ENCODE measurements at regions not wholly inside any gene's neighbourhood (a gene's known extent, or its start where the extent isn't known, plus 50 kb on each side); places are given as distances from the start of the nearest gene placed in this dataset.

DNA sequence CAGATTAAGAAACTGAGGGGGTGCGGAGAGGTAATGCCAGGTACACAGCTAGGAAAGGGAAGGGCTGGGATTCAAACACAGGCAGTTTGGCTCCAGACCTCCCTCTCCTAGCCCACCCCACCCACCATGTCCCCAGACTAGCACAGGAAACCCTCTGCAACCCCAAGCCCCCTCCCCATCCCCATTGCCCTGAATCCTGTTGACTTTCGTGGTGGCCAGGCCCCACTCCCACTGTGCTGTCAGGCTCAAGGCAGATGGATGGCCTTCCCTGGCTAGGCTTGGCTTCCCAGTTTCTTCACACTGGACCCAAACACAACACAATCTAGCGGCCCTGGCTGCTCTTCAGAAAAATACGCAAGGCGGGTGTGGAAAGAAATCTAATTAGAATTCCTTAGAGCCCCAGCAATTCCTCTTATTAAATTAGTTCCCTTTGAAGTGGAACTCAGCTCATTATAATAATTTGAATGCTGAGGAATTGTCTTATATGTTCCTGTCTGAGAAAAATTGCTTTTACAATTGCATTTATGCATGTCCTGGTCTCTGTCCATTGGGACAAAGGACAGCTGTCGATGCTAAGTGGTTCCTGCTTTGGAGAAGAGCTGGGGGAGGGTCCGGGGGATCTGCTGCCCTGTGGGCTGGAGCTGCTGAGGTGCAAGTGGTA lies 97.4 kb downstream of the SYF2 start:
- intact Hi-C loops (cut with micrococcal nuclease): no loop called here
- Histone ChIP-seq H3K9ac (ENCODE audit: insufficient read depth, low read length, poor library complexity, severe bottlenecking) (no peak overlapping the region), H3K9me3 (replicated peaks in 1 of 2; ENCODE audit: control insufficient read depth in 1 of 2, insufficient read depth in 1 of 2, low read length in 2 of 2) (no peaks in the 10 kb centered on the region), H3K27ac (ENCODE audit: low read depth in 1 of 2, low read length in 2 of 2) (no peak overlapping the region), H3K4me2 (replicated peaks; ENCODE audit: extremely low read depth, low read length, poor library complexity, severe bottlenecking) (no peak overlapping the region), H3K36me3 (replicated peaks in 1 of 2; ENCODE audit: control insufficient read depth in 1 of 2, insufficient read depth in 2 of 2, low read length in 2 of 2) (no peaks in the 10 kb centered on the region), H2AFZ (ENCODE audit: insufficient read depth, low read depth, low read length, poor library complexity, severe bottlenecking) (no peak overlapping the region), H3K4me1 (ENCODE audit: control insufficient read depth in 1 of 2, insufficient read depth in 2 of 2, low read length in 2 of 2) (peaks cover 12 to 21% of the 10 kb centered on the region in 2 donors), H4K20me1 (ENCODE audit: insufficient read depth, low read length) (no peaks in the 10 kb centered on the region), H3K4me3 (replicated peaks in 1 of 3; ENCODE audit: low read depth in 2 of 3, low read length in 3 of 3) (no peak overlapping the region), H3K27me3 (ENCODE audit: control insufficient read depth in 2 of 2, insufficient read depth in 2 of 2, low read length in 2 of 2) (no peaks in the 10 kb centered on the region), H3K79me2 (ENCODE audit: insufficient read depth, low read length) (no peaks in the 10 kb centered on the region)
- H3K36me3 Mint-ChIP-seq: no peaks in the 10 kb centered on the region
- peaks cover 20% of the 10 kb centered on the region for H3K4me1 Mint-ChIP-seq
- no peak overlapping the region for H3K4me3 Mint-ChIP-seq
- no peak overlapping the region for H3K27ac Mint-ChIP-seq
- H3K27me3 Mint-ChIP-seq (ENCODE audit: low read depth in 3 of 3): peaks cover 0 to 6% (median 2%) of the 10 kb centered on the region in 3 donors
- WGBS (ENCODE audit: insufficient coverage): 95% methylated on average over 3 of the region's 7 CpGs
- TF ChIP-seq, protein P1, sequence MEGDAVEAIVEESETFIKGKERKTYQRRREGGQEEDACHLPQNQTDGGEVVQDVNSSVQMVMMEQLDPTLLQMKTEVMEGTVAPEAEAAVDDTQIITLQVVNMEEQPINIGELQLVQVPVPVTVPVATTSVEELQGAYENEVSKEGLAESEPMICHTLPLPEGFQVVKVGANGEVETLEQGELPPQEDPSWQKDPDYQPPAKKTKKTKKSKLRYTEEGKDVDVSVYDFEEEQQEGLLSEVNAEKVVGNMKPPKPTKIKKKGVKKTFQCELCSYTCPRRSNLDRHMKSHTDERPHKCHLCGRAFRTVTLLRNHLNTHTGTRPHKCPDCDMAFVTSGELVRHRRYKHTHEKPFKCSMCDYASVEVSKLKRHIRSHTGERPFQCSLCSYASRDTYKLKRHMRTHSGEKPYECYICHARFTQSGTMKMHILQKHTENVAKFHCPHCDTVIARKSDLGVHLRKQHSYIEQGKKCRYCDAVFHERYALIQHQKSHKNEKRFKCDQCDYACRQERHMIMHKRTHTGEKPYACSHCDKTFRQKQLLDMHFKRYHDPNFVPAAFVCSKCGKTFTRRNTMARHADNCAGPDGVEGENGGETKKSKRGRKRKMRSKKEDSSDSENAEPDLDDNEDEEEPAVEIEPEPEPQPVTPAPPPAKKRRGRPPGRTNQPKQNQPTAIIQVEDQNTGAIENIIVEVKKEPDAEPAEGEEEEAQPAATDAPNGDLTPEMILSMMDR (IDR thresholded peaks at IDR 0.05): no peak
- no peak for DNase-seq
- H3K9me3 Mint-ChIP-seq: peaks cover 0 to 1% (median 0%) of the 10 kb centered on the region in 7 donors

DNA sequence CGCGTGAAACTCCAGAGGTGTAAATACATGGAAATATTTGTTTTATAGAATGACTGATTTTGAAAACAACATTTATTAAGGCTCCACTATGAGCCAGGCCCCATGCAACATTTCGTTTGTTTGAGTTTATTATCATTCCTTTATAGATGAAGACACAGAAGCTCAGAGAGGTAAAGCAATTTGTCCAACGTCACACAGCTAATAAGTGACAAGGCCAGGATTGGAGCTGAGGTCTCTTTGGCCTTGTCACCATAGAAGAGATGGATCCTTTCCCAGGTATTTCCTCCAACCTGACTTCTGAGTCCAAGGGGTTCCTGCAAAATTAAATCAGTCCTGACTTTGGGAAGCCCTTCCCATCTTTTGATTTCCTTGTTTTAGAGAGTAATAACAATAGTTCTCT lies 98.0 kb downstream of the SYF2 start:
- H3K27me3 ChIP-seq (ENCODE audit: control insufficient read depth in 2 of 2, insufficient read depth in 2 of 2, low read length in 2 of 2): no peaks in the 10 kb centered on the region
- H3K36me3 ChIP-seq (replicated peaks in 1 of 2; ENCODE audit: control insufficient read depth in 1 of 2, insufficient read depth in 2 of 2, low read length in 2 of 2): no peaks in the 10 kb centered on the region
- Mint-ChIP-seq H3K36me3 (no peaks in the 10 kb centered on the region), H3K27me3 (ENCODE audit: low read depth in 3 of 3) (peaks cover 0 to 3% (median 2%) of the 10 kb centered on the region in 3 donors), H3K4me3 (no peak overlapping the region), H3K4me1 (peaks cover 18% of the 10 kb centered on the region), H3K27ac (no peak overlapping the region), H3K9me3 (peaks cover 0 to 1% (median 0%) of the 10 kb centered on the region in 7 donors)
- no peak overlapping the region for H3K9ac ChIP-seq (ENCODE audit: insufficient read depth, low read length, poor library complexity, severe bottlenecking)
- H3K4me1 ChIP-seq (ENCODE audit: control insufficient read depth in 1 of 2, insufficient read depth in 2 of 2, low read length in 2 of 2): peaks cover 12 to 21% of the 10 kb centered on the region in 2 donors
- TF ChIP-seq, protein P1 (IDR thresholded peaks at IDR 0.05): no peak
- H3K9me3 ChIP-seq (replicated peaks in 1 of 2; ENCODE audit: control insufficient read depth in 1 of 2, insufficient read depth in 1 of 2, low read length in 2 of 2): no peaks in the 10 kb centered on the region
- H3K4me3 ChIP-seq (replicated peaks in 1 of 3; ENCODE audit: low read depth in 2 of 3, low read length in 3 of 3): no peak overlapping the region
- no peak overlapping the region for H3K27ac ChIP-seq (ENCODE audit: low read depth in 1 of 2, low read length in 2 of 2)
- no peak for DNase-seq
- H3K79me2 ChIP-seq (ENCODE audit: insufficient read depth, low read length): no peaks in the 10 kb centered on the region
- H4K20me1 ChIP-seq (ENCODE audit: insufficient read depth, low read length): no peaks in the 10 kb centered on the region
- H3K4me2 ChIP-seq (replicated peaks; ENCODE audit: extremely low read depth, low read length, poor library complexity, severe bottlenecking): no peak overlapping the region
- H2AFZ ChIP-seq (ENCODE audit: insufficient read depth, low read depth, low read length, poor library complexity, severe bottlenecking): no peak overlapping the region
- no CpG with 5 or more reads among the region's 4 CpGs for WGBS (ENCODE audit: insufficient coverage)
- intact Hi-C loops (cut with micrococcal nuclease): no loop called here
